H1 (cell line): ENCODE measurements at regions not wholly inside any gene's neighbourhood (a gene's known extent, or its start where the extent isn't known, plus 50 kb on each side); places are given as distances from the start of the nearest gene placed in this dataset.

Experiments used
- CTCF ChIP-seq, 3 experiments: IDR thresholded peaks; 1 replicate in 2 of 3; 2 replicates in 1 of 3; pipeline versions ENCODE4 v1.5.1 to v1.6.1; 2011; ENCODE audit warnings: low read length in 3 of 3, mild to moderate bottlenecking in 3 of 3, inconsistent platforms in 2 of 3, low read depth in 1 of 3, moderate library complexity in 1 of 3; ENCODE audit not compliant: insufficient read depth in 1 of 3; ENCODE audit errors: control extremely low read depth in 1 of 3
- MAFK ChIP-seq: IDR thresholded peaks from 2 replicates; pipeline ENCODE4 v1.6.1; 2012; ENCODE audit warnings: low read depth, mild to moderate bottlenecking, improper control_type of control experiment, low read length
- SIRT6 ChIP-seq: IDR thresholded peaks from one replicate; pipeline ENCODE4 v1.7.1; 2012; ENCODE audit warnings: low read length, inconsistent platforms
- TBP ChIP-seq: IDR thresholded peaks from 2 replicates; pipeline ENCODE4 v1.6.1; 2011; ENCODE audit warnings: low read depth, low read length, improper control_type of control experiment

- TF ChIP-seq SIRT6 (no peak), MAFK (no peak), CTCF (IDR thresholded peaks at IDR 0.05; ENCODE audit: control extremely low read depth in 1 of 3, insufficient read depth in 1 of 3, low read depth in 1 of 3, low read length in 3 of 3) (no peak), TBP (no peak)
Measured at GRCh38 chr14:83702619-83703018, 1827.3 kb upstream of the FLRT2 start (continued).
